CD14-positive monocyte (primary cell): ENCODE measurements at regions not wholly inside any gene's neighbourhood (a gene's known extent, or its start where the extent isn't known, plus 50 kb on each side); places are given as distances from the start of the nearest gene placed in this dataset.

Experiments used
- DNase-seq, 3 donors: peaks; one replicate each; pipeline ENCODE4 v3.0.0-alpha.2; 2011 to 2022
- H2AFZ ChIP-seq: 2 replicates; pipeline ENCODE4 v1.6.0; 2012; ENCODE audit warnings: mild to moderate bottlenecking, low read depth, low read length, inconsistent platforms; ENCODE audit not compliant: insufficient read depth, poor library complexity, severe bottlenecking
- H3K27ac ChIP-seq, 2 donors: 1 replicate in 1 of 2; 2 replicates in 1 of 2; pipeline ENCODE4 v1.5.1; 2012 to 2013; ENCODE audit warnings: low read length in 2 of 2, control low read depth in 1 of 2, inconsistent platforms in 1 of 2, low read depth in 1 of 2, mild to moderate bottlenecking in 1 of 2
- H3K27me3 ChIP-seq, 2 donors: one replicate each; pipeline versions ENCODE4 v1.6.0 to v1.6.1; 2011 to 2013; ENCODE audit warnings: low read length in 2 of 2; ENCODE audit not compliant: control insufficient read depth in 2 of 2, insufficient read depth in 2 of 2
- H3K36me3 ChIP-seq, 2 donors: replicated peaks in 1 of 2; 1 replicate in 1 of 2; 2 replicates in 1 of 2; pipeline versions ENCODE4 v1.5.1 to v1.6.1; 2012 to 2013; ENCODE audit warnings: low read length in 2 of 2, control low read depth in 1 of 2, inconsistent platforms in 1 of 2, mild to moderate bottlenecking in 1 of 2; ENCODE audit not compliant: insufficient read depth in 2 of 2, control insufficient read depth in 1 of 2
- H3K4me1 ChIP-seq, 2 donors: 1 replicate in 1 of 2; 2 replicates in 1 of 2; pipeline versions ENCODE4 v1.5.1 to v1.6.1; 2012 to 2013; ENCODE audit warnings: low read length in 2 of 2, control low read depth in 1 of 2, inconsistent platforms in 1 of 2, mild to moderate bottlenecking in 1 of 2, moderate library complexity in 1 of 2; ENCODE audit not compliant: insufficient read depth in 2 of 2, control insufficient read depth in 1 of 2
- H3K4me2 ChIP-seq: replicated peaks from 2 replicates; pipeline ENCODE3; 2012; ENCODE audit warnings: low read length, moderate library complexity, mild to moderate bottlenecking; ENCODE audit not compliant: poor library complexity, severe bottlenecking; ENCODE audit errors: extremely low read depth
- H3K4me3 ChIP-seq, 3 experiments: fragments of 200-600 bp in 1 of 3; sonication (generic) in 1 of 3; replicated peaks in 1 of 3; 1 replicate in 2 of 3; 2 replicates in 1 of 3; pipeline ENCODE4 v1.5.1; 2011 to 2013; ENCODE audit warnings: low read length in 3 of 3, mild to moderate bottlenecking in 3 of 3, control low read depth in 2 of 3, low read depth in 2 of 3, inconsistent platforms in 1 of 3, moderate library complexity in 1 of 3
- H3K79me2 ChIP-seq: 2 replicates; pipeline ENCODE4 v1.6.0; 2012; ENCODE audit warnings: mild to moderate bottlenecking, control low read depth, inconsistent platforms, low read length, moderate library complexity; ENCODE audit not compliant: insufficient read depth
- H3K9ac ChIP-seq: 2 replicates; pipeline ENCODE4 v1.6.0; 2017; ENCODE audit warnings: low read length, mild to moderate bottlenecking; ENCODE audit not compliant: insufficient read depth, poor library complexity, severe bottlenecking
- H3K9me3 ChIP-seq, 2 donors: replicated peaks in 1 of 2; 1 replicate in 1 of 2; 2 replicates in 1 of 2; pipeline versions ENCODE4 v1.5.1 to v1.6.1; 2012 to 2013; ENCODE audit warnings: low read length in 2 of 2, control low read depth in 1 of 2; ENCODE audit not compliant: control insufficient read depth in 1 of 2, insufficient read depth in 1 of 2
- H4K20me1 ChIP-seq: 2 replicates; pipeline ENCODE4 v1.6.0; 2012; ENCODE audit warnings: mild to moderate bottlenecking, low read length, control low read depth, moderate library complexity; ENCODE audit not compliant: insufficient read depth
- H3K27ac Mint-ChIP-seq, 7 donors: one replicate each; pipeline ENCODE4 v1.8.0; 2020; ENCODE audit warnings: mild to moderate bottlenecking in 7 of 7, mixed read lengths in 7 of 7, moderate library complexity in 6 of 7, inconsistent platforms in 2 of 7
- H3K27me3 Mint-ChIP-seq, 3 donors: one replicate each; pipeline ENCODE4 v1.8.0; 2021 to 2022; ENCODE audit warnings: low read depth in 3 of 3, mild to moderate bottlenecking in 3 of 3, mixed read lengths in 3 of 3, moderate library complexity in 3 of 3, inconsistent platforms in 1 of 3
- H3K36me3 Mint-ChIP-seq, 2 donors: one replicate each; pipeline ENCODE4 v1.8.0; 2020; ENCODE audit warnings: mixed read lengths in 2 of 2, inconsistent platforms in 1 of 2, mild to moderate bottlenecking in 1 of 2
- H3K4me1 Mint-ChIP-seq: one replicate; pipeline ENCODE4 v1.8.0; 2020; ENCODE audit warnings: mild to moderate bottlenecking, mixed read lengths
- H3K4me3 Mint-ChIP-seq, 2 donors: one replicate each; pipeline ENCODE4 v1.8.0; 2020; ENCODE audit warnings: mild to moderate bottlenecking in 2 of 2, mixed read lengths in 2 of 2, moderate library complexity in 1 of 2
- H3K9me3 Mint-ChIP-seq, 7 donors: one replicate each; pipeline ENCODE4 v1.8.0; 2020 to 2022; ENCODE audit warnings: mixed read lengths in 7 of 7, mild to moderate bottlenecking in 6 of 7, moderate library complexity in 6 of 7, inconsistent platforms in 2 of 7
- CTCF ChIP-seq: fragments of 200-600 bp; IDR thresholded peaks from one replicate; pipeline ENCODE4 v1.8.0; 2022; ENCODE audit warnings: antibody characterized with exemption, mild to moderate bottlenecking
- WGBS: methylation state at CpG from one replicate; pipeline ENCODE4 v1.1.5; 2013; ENCODE audit warnings: missing lambda C conversion rate; ENCODE audit not compliant: insufficient coverage; 5-methylcytosine and 5-hydroxymethylcytosine counted together
- intact Hi-C, 2 donors: fragments of 100-400 bp; cut with micrococcal nuclease; formaldehyde crosslinking; loops; one replicate each; pipeline versions ENCODE4 v1.15.0 to v1.15.1; 2023

GRCh38 chr1:218048828-218049420 is 236.2 kb upstream of the RRP15 start:
- Histone ChIP-seq H3K4me3 (no peak overlapping the region), H2AFZ (no peak overlapping the region), H3K27ac (no peak overlapping the region), H3K9ac (no peak overlapping the region), H3K9me3 (no peaks in the 10 kb centered on the region), H3K27me3 (no peaks in the 10 kb centered on the region), H3K79me2 (no peaks in the 10 kb centered on the region), H3K36me3 (no peaks in the 10 kb centered on the region), H3K4me2 (no peak overlapping the region), H4K20me1 (no peaks in the 10 kb centered on the region), H3K4me1 (no peaks in the 10 kb centered on the region)
- peaks cover 0 to 6% (median 3%) of the 10 kb centered on the region in 7 donors for H3K9me3 Mint-ChIP-seq
- H3K27me3 Mint-ChIP-seq = peaks cover 0 to 2% (median 0%) of the 10 kb centered on the region in 3 donors
- H3K4me3 Mint-ChIP-seq = no peak overlapping the region
- DNase-seq = no peak
- WGBS = no CpG with 5 or more reads among the region's 1 CpG
- no peaks in the 10 kb centered on the region for H3K36me3 Mint-ChIP-seq
- intact Hi-C loops = no loop called here
- no peak overlapping the region for H3K27ac Mint-ChIP-seq
- TF ChIP-seq CTCF = no peak
- no peaks in the 10 kb centered on the region for H3K4me1 Mint-ChIP-seq

GRCh38 chr1:218049641-218050040 is 235.5 kb upstream of the RRP15 start:
- Histone ChIP-seq H3K4me3 (no peak overlapping the region), H3K36me3 (no peaks in the 10 kb centered on the region), H3K79me2 (no peaks in the 10 kb centered on the region), H3K4me2 (no peak overlapping the region), H3K9ac (no peak overlapping the region), H3K4me1 (no peaks in the 10 kb centered on the region), H4K20me1 (no peaks in the 10 kb centered on the region), H3K9me3 (no peaks in the 10 kb centered on the region), H3K27ac (no peak overlapping the region), H2AFZ (no peak overlapping the region), H3K27me3 (no peaks in the 10 kb centered on the region)
- Mint-ChIP-seq H3K36me3 (no peaks in the 10 kb centered on the region), H3K27me3 (peaks cover 0 to 2% (median 0%) of the 10 kb centered on the region in 3 donors), H3K4me1 (no peaks in the 10 kb centered on the region), H3K27ac (no peak overlapping the region), H3K9me3 (peaks cover 0 to 8% (median 2%) of the 10 kb centered on the region in 7 donors), H3K4me3 (no peak overlapping the region)
- 42% methylated on average over 2 of the region's 9 CpGs for WGBS
- intact Hi-C loops = no loop called here
- DNase-seq = no peak
- TF ChIP-seq CTCF = no peak
